RWPE1 (cell line): ENCODE measurements at regions not wholly inside any gene's neighbourhood (a gene's known extent, or its start where the extent isn't known, plus 50 kb on each side); places are given as distances from the start of the nearest gene placed in this dataset.
A peak's percentile ranks its signal among the peaks of the same experiment; 100 is the strongest.

ENCODE experiments used
- CTCF ChIA-PET: fragments of 350-600 bp; sonication (Branson Sonifier 250); formaldehyde crosslinking; extraction: SDS; loops from one replicate; lab custom pipeline; 2021; lab: Yijun Ruan, JAX
- POLR2A ChIA-PET: fragments of 400-600 bp; formaldehyde crosslinking; extraction: SDS; loops from one replicate; lab custom pipeline; 2020; ENCODE audit warnings: antibody characterized with exemption; ENCODE audit not compliant: low non-redundant PET; lab: Yijun Ruan, JAX
- DNase-seq: peaks from one replicate; pipeline ENCODE4 v3.0.0; 2012; ENCODE audit warnings: low spot score
- H3K27ac ChIP-seq: fragments of 450-650 bp; 2 replicates; pipeline ENCODE4 v1.5.1; 2017
- CTCF ChIP-seq: fragments of 450-650 bp; conservative IDR thresholded peaks from 2 replicates; pipeline ENCODE4 v1.5.1; 2017; ENCODE audit warnings: low read depth, mild to moderate bottlenecking

- no peak for TF ChIP-seq CTCF
- no peak for DNase-seq
- H3K27ac ChIP-seq: no peak overlapping the region
- ChIA-PET CTCF (no interaction called here), POLR2A (no interaction called here)
Measured at GRCh38 chr5:155389498-155389897, 375.9 kb downstream of the KIF4B start.

GRCh38 chr5:155394727-155395126 lies 381.2 kb downstream of the KIF4B start:
- ChIA-PET POLR2A (no interaction called here), CTCF (interaction anchor here (0.6 kb wide), 2 partner anchors 34 to 763 kb away, joined by 4 to 5 read pairs; no protein-coding TSS in a partner anchor)
- no peak for DNase-seq

GRCh38 chr5:155402927-155403640 lies 389.5 kb downstream of the KIF4B start:
- peak; percentile 85 for DNase-seq
- peak overlapping the region; percentile 75 for H3K27ac ChIP-seq
- no peak for TF ChIP-seq CTCF
- ChIA-PET POLR2A (no interaction called here), CTCF (no interaction called here)

More at GRCh38 chr5:155394727-155395126, 381.2 kb downstream of the KIF4B start:
- H3K27ac ChIP-seq: no peak overlapping the region
- TF ChIP-seq CTCF: no peak

- ChIA-PET CTCF (no interaction called here), POLR2A (no interaction called here)
- no peak overlapping the region for H3K27ac ChIP-seq
- no peak for TF ChIP-seq CTCF
- no peak for DNase-seq
Measured at GRCh38 chr5:155406815-155407214, 393.3 kb downstream of the KIF4B start.

- ChIA-PET POLR2A (no interaction called here), CTCF (no interaction called here)
- no peak overlapping the region for H3K27ac ChIP-seq
- no peak for DNase-seq
- TF ChIP-seq CTCF: no peak
Measured at GRCh38 chr5:155408465-155408864, 394.9 kb downstream of the KIF4B start.

GRCh38 chr5:155416765-155417164 lies 403.2 kb downstream of the KIF4B start:
- DNase-seq: no peak
- no peak for TF ChIP-seq CTCF
- H3K27ac ChIP-seq: no peak overlapping the region
- ChIA-PET CTCF (no interaction called here), POLR2A (no interaction called here)
